ENCODE measurements at regions not wholly inside any gene's neighbourhood (a gene's known extent, or its start where the extent isn't known, plus 50 kb on each side); places are given as distances from the start of the nearest gene placed in this dataset.

DNA sequence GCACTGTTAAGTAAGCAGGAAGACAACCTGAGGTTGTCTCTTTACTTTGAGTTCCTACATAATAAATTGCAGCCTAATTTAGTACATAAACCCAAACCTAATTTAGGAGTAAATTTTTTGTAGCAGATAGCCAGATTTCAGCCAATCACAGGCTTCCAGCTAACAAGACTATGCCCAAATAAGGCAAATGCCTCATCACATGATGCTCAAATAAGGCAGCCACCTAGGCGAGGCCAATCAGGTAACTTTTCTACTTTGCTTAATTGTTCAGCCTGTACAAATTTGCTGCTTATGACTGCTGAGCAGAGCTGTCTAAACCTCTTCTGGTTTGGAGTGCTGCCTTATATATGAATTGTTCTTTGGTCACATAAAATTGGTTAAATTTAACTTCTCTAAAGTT lies 1118.7 kb upstream of the TMEM132C start:
- no peak for TF ChIP-seq NFIC (IDR thresholded peaks at IDR 0.05)
- TF ChIP-seq, protein P1, sequence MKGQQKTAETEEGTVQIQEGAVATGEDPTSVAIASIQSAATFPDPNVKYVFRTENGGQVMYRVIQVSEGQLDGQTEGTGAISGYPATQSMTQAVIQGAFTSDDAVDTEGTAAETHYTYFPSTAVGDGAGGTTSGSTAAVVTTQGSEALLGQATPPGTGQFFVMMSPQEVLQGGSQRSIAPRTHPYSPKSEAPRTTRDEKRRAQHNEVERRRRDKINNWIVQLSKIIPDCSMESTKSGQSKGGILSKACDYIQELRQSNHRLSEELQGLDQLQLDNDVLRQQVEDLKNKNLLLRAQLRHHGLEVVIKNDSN (IDR thresholded peaks at IDR 0.05) = no peak
- TF ChIP-seq ZBTB7A (IDR thresholded peaks at IDR 0.05; ENCODE audit: low read depth) = no peak
- no peak for TF ChIP-seq CREB1 (IDR thresholded peaks at IDR 0.05; ENCODE audit: low read depth)
- no peak for TF ChIP-seq CEBPB (IDR thresholded peaks at IDR 0.05)
- TF ChIP-seq RAD21 (IDR thresholded peaks at IDR 0.05; ENCODE audit: low read depth) = no peak
- TF ChIP-seq, protein P2, sequence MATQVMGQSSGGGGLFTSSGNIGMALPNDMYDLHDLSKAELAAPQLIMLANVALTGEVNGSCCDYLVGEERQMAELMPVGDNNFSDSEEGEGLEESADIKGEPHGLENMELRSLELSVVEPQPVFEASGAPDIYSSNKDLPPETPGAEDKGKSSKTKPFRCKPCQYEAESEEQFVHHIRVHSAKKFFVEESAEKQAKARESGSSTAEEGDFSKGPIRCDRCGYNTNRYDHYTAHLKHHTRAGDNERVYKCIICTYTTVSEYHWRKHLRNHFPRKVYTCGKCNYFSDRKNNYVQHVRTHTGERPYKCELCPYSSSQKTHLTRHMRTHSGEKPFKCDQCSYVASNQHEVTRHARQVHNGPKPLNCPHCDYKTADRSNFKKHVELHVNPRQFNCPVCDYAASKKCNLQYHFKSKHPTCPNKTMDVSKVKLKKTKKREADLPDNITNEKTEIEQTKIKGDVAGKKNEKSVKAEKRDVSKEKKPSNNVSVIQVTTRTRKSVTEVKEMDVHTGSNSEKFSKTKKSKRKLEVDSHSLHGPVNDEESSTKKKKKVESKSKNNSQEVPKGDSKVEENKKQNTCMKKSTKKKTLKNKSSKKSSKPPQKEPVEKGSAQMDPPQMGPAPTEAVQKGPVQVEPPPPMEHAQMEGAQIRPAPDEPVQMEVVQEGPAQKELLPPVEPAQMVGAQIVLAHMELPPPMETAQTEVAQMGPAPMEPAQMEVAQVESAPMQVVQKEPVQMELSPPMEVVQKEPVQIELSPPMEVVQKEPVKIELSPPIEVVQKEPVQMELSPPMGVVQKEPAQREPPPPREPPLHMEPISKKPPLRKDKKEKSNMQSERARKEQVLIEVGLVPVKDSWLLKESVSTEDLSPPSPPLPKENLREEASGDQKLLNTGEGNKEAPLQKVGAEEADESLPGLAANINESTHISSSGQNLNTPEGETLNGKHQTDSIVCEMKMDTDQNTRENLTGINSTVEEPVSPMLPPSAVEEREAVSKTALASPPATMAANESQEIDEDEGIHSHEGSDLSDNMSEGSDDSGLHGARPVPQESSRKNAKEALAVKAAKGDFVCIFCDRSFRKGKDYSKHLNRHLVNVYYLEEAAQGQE (IDR thresholded peaks at IDR 0.05; ENCODE audit: low read depth) = no peak
- no peak for TF ChIP-seq FOXM1 (IDR thresholded peaks at IDR 0.05; ENCODE audit: borderline replicate concordance, low read depth)
- TF ChIP-seq, protein P3, sequence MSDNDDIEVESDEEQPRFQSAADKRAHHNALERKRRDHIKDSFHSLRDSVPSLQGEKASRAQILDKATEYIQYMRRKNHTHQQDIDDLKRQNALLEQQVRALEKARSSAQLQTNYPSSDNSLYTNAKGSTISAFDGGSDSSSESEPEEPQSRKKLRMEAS (IDR thresholded peaks at IDR 0.05) = no peak
- no peak for TF ChIP-seq YY1 (IDR thresholded peaks at IDR 0.05; ENCODE audit: low read depth)
- no peak for TF ChIP-seq EGR1 (IDR thresholded peaks at IDR 0.05)
- no peak for TF ChIP-seq TEAD4 (IDR thresholded peaks at IDR 0.05)
- TF ChIP-seq EP300 (IDR thresholded peaks at IDR 0.05; ENCODE audit: borderline replicate concordance) = no peak
- TF ChIP-seq TCF12 (IDR thresholded peaks at IDR 0.05; ENCODE audit: low read depth) = no peak
- TF ChIP-seq TAF1 (IDR thresholded peaks at IDR 0.05; ENCODE audit: low read depth) = no peak

DNA sequence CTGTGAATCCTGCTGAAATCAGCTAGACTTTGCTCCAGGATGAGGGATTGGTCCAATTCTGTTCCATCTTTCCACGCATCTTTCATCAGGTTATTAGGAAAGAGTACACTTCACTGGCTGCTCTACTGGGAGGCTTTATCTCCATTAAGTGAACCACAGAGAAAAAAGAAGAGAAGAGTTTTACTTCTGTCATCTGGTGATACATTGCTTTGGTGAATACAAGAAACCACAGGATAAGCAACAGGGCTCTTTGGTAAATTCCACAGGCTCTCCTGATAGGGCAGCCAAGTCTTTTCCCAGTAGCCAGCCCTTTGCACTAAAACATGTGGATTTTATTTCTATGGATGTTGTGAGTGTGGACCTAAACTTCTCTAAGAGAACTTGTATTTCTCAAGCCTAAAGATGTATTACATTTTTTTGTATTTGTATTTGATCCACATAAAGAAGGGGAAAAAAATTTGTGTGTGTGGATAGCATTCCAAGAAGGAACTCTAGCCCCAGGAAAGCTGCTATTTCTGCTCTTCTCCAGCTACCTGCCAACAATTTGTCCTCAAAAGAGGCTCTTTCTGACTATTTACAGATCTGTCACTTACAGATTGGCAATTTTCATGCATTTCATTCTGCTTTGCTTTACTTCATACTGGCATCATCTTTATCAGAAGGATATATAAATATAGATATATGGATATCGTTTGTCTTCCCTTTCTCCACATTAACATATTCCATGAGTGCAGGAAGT lies 1117.6 kb upstream of the TMEM132C start:
- TF ChIP-seq TEAD4 (IDR thresholded peaks at IDR 0.05) = no peak
- no peak for TF ChIP-seq TCF12 (IDR thresholded peaks at IDR 0.05; ENCODE audit: low read depth)

DNA sequence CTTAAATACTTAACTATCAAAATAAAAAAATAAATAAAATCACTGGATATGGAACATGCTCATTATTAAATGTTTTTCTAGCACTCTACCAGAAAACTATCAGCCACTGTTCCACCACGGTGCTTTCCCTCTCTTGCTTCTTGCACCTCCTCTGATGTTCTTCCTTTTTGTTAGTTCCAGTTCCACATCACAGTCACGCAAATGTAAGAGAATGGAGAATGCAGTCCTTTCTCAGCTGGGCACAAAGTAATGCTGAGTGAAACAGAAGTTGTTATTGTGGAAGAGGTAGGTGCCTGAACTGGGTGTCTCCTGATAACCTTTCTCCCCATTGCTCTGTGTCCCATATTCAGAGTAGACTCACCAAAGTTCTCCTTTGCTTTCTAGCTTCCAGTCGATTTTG lies 1116.9 kb upstream of the TMEM132C start:
- TF ChIP-seq CEBPB (IDR thresholded peaks at IDR 0.05) (no peak), RAD21 (IDR thresholded peaks at IDR 0.05; ENCODE audit: low read depth) (no peak), EGR1 (IDR thresholded peaks at IDR 0.05) (no peak), CREB1 (IDR thresholded peaks at IDR 0.05; ENCODE audit: low read depth) (no peak), YY1 (IDR thresholded peaks at IDR 0.05; ENCODE audit: low read depth) (no peak), TAF1 (IDR thresholded peaks at IDR 0.05; ENCODE audit: low read depth) (no peak), ZBTB7A (IDR thresholded peaks at IDR 0.05; ENCODE audit: low read depth) (no peak), FOXM1 (IDR thresholded peaks at IDR 0.05; ENCODE audit: borderline replicate concordance, low read depth) (no peak)
- TF ChIP-seq, protein P1 (IDR thresholded peaks at IDR 0.05) = no peak
- TF ChIP-seq, protein P2 (IDR thresholded peaks at IDR 0.05; ENCODE audit: low read depth) = no peak

DNA sequence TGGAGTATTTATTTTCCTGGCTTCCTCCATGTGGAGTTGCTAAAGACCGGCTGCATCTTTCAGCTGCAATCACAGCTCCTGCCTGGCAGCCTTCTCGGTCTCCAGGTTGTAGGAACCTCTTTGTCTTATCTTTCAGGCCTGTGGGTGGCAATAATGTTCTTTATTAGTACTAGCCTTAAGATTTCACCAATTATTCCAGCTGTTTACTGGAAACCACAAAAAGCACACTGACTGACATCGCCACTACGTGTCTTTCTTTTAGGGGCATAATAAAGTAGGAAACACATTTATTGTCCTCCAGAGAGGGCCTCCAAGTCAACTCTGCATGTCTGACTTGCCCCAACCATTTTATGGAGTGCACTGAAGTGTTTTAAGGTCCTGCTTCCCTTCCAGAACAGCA lies 1116.5 kb upstream of the TMEM132C start:
- TF ChIP-seq CEBPB (IDR thresholded peaks at IDR 0.05) = no peak
- TF ChIP-seq RAD21 (IDR thresholded peaks at IDR 0.05; ENCODE audit: low read depth) = no peak
- TF ChIP-seq, protein P2 (IDR thresholded peaks at IDR 0.05; ENCODE audit: low read depth) = no peak
- no peak for TF ChIP-seq TEAD4 (IDR thresholded peaks at IDR 0.05)
- TF ChIP-seq NFIC (IDR thresholded peaks at IDR 0.05) = no peak
- TF ChIP-seq, protein P3 (IDR thresholded peaks at IDR 0.05) = no peak
- no peak for TF ChIP-seq TCF12 (IDR thresholded peaks at IDR 0.05; ENCODE audit: low read depth)
- no peak for TF ChIP-seq EP300 (IDR thresholded peaks at IDR 0.05; ENCODE audit: borderline replicate concordance)
- TF ChIP-seq, protein P1 (IDR thresholded peaks at IDR 0.05) = no peak
- no peak for TF ChIP-seq TAF1 (IDR thresholded peaks at IDR 0.05; ENCODE audit: low read depth)
- TF ChIP-seq EGR1 (IDR thresholded peaks at IDR 0.05) = no peak
- TF ChIP-seq FOXM1 (IDR thresholded peaks at IDR 0.05; ENCODE audit: borderline replicate concordance, low read depth) = no peak
